DND-41 (cell line): ENCODE measurements at regions not wholly inside any gene's neighbourhood (a gene's known extent, or its start where the extent isn't known, plus 50 kb on each side); places are given as distances from the start of the nearest gene placed in this dataset.

Experiments used
- ATAC-seq: fragments of 200-7000 bp; cut with Tn5 transposase; 3 replicates; pipeline ENCODE4 v1.9.1; 2021; ENCODE audit warnings: low read depth; ENCODE audit not compliant: insufficient read depth
- DNase-seq: peaks from one replicate; pipeline ENCODE4 v3.0.0-alpha.2; 2020
- H2AFZ ChIP-seq: 2 replicates; pipeline ENCODE4 v1.6.0; 2012; ENCODE audit warnings: low read depth, low read length
- H3K27ac ChIP-seq: 2 replicates; pipeline ENCODE4 v1.5.1; 2012; ENCODE audit warnings: low read length, inconsistent platforms
- H3K27me3 ChIP-seq: fragments of 200-600 bp; sonication (generic); 2 replicates; pipeline ENCODE4 v1.6.0; 2012; ENCODE audit warnings: low read length, mild to moderate bottlenecking, inconsistent platforms; ENCODE audit not compliant: insufficient read depth, poor library complexity
- H3K36me3 ChIP-seq: 2 replicates; pipeline ENCODE4 v1.5.1; 2012; ENCODE audit warnings: low read length, inconsistent platforms; ENCODE audit not compliant: insufficient read depth
- H3K4me1 ChIP-seq: 2 replicates; pipeline ENCODE4 v1.5.1; 2012; ENCODE audit warnings: mild to moderate bottlenecking, low read length; ENCODE audit not compliant: insufficient read depth
- H3K4me2 ChIP-seq: 2 replicates; pipeline ENCODE4 v1.6.0; 2012; ENCODE audit warnings: mild to moderate bottlenecking, moderate library complexity, low read length, inconsistent platforms; ENCODE audit not compliant: insufficient read depth
- H3K4me3 ChIP-seq, 2 experiments: fragments of 200-600 bp in 1 of 2; shearing (Covaris generic) in 1 of 2; 2 replicates each; pipeline ENCODE4 v1.5.1; 2012 to 2016; ENCODE audit warnings: inconsistent platforms in 2 of 2, low read length in 2 of 2, mild to moderate bottlenecking in 2 of 2, low read depth in 1 of 2, moderate library complexity in 1 of 2
- H3K79me2 ChIP-seq: 2 replicates; pipeline ENCODE4 v1.6.0; 2012; ENCODE audit warnings: low read length, inconsistent platforms; ENCODE audit not compliant: insufficient read depth
- H3K9ac ChIP-seq: 2 replicates; pipeline ENCODE4 v1.6.0; 2012; ENCODE audit warnings: low read depth, mild to moderate bottlenecking, inconsistent platforms, low read length, moderate library complexity
- H3K9me3 ChIP-seq: 2 replicates; pipeline ENCODE4 v1.5.1; 2012; ENCODE audit warnings: low read length, moderate library complexity, mild to moderate bottlenecking, inconsistent platforms; ENCODE audit not compliant: insufficient read depth, severe bottlenecking
- H4K20me1 ChIP-seq: 2 replicates; pipeline ENCODE4 v1.6.0; 2012; ENCODE audit warnings: low read length; ENCODE audit not compliant: insufficient read depth
- CTCF ChIP-seq: IDR thresholded peaks from 2 replicates; pipeline ENCODE4 v1.5.1; 2012; ENCODE audit warnings: borderline replicate concordance, low read length, moderate library complexity, mild to moderate bottlenecking; ENCODE audit not compliant: poor library complexity, severe bottlenecking; ENCODE audit errors: extremely low read depth
- EZH2 ChIP-seq: IDR thresholded peaks from 3 replicates; pipeline ENCODE4 v1.6.1; 2012; ENCODE audit warnings: borderline replicate concordance, low read depth, mild to moderate bottlenecking, moderate library complexity, low read length, inconsistent platforms; ENCODE audit not compliant: severe bottlenecking

- Histone ChIP-seq H3K79me2 (no peaks in the 10 kb centered on the region), H3K36me3 (no peaks in the 10 kb centered on the region), H3K4me1 (peaks cover 2% of the 10 kb centered on the region; the same call in 1 of the 2 replicates), H3K27me3 (no peaks in the 10 kb centered on the region), H3K9me3 (no peaks in the 10 kb centered on the region), H3K27ac (no peak overlapping the region), H3K4me2 (no peak overlapping the region), H4K20me1 (no peaks in the 10 kb centered on the region), H2AFZ (no peak overlapping the region), H3K4me3 (no peak overlapping the region), H3K9ac (no peak overlapping the region)
- ATAC-seq (no peak), DNase-seq (no peak)
- TF ChIP-seq CTCF (no peak), EZH2 (no peak)
These were observed 642.3 kb upstream of the SYT4 start for GRCh38 chr18:43919551-43919950.

- Histone ChIP-seq H3K4me1 (no peaks in the 10 kb centered on the region), H3K4me3 (no peak overlapping the region), H3K4me2 (no peak overlapping the region), H3K9ac (no peak overlapping the region), H3K79me2 (no peaks in the 10 kb centered on the region), H3K27me3 (no peaks in the 10 kb centered on the region), H2AFZ (no peak overlapping the region), H4K20me1 (no peaks in the 10 kb centered on the region), H3K9me3 (no peaks in the 10 kb centered on the region), H3K36me3 (no peaks in the 10 kb centered on the region), H3K27ac (no peak overlapping the region)
- no peak for ATAC-seq
- no peak for DNase-seq
- TF ChIP-seq CTCF (no peak), EZH2 (no peak)
These were observed 654.1 kb upstream of the SYT4 start for GRCh38 chr18:43931439-43931838.

- no peak overlapping the region for H3K27ac ChIP-seq
- TF ChIP-seq CTCF (no peak), EZH2 (no peak)
- H3K79me2 ChIP-seq, result no peaks in the 10 kb centered on the region
- DNase-seq (no peak), ATAC-seq (no peak)
- H3K27me3 ChIP-seq, result no peaks in the 10 kb centered on the region
- H3K4me3 ChIP-seq, result no peak overlapping the region
- no peaks in the 10 kb centered on the region for H3K36me3 ChIP-seq
- H3K9ac ChIP-seq, result no peak overlapping the region
- H4K20me1 ChIP-seq, result no peaks in the 10 kb centered on the region
- no peak overlapping the region for H3K4me2 ChIP-seq
- H2AFZ ChIP-seq, result no peak overlapping the region
- no peaks in the 10 kb centered on the region for H3K9me3 ChIP-seq
- H3K4me1 ChIP-seq, result no peaks in the 10 kb centered on the region
These were observed 654.9 kb upstream of the SYT4 start for GRCh38 chr18:43932140-43932539.

- Histone ChIP-seq H3K9ac (no peak overlapping the region), H3K4me3 (no peak overlapping the region), H3K27me3 (no peaks in the 10 kb centered on the region), H4K20me1 (no peaks in the 10 kb centered on the region), H3K4me1 (no peaks in the 10 kb centered on the region), H3K9me3 (no peaks in the 10 kb centered on the region), H3K36me3 (no peaks in the 10 kb centered on the region), H3K4me2 (no peak overlapping the region), H3K27ac (no peak overlapping the region), H3K79me2 (no peaks in the 10 kb centered on the region), H2AFZ (no peak overlapping the region)
- DNase-seq (no peak), ATAC-seq (no peak)
- TF ChIP-seq EZH2 (no peak), CTCF (no peak)
These were observed 655.9 kb upstream of the SYT4 start for GRCh38 chr18:43933177-43933576.
